ENCODE measurements at regions not wholly inside any gene's neighbourhood (a gene's known extent, or its start where the extent isn't known, plus 50 kb on each side); places are given as distances from the start of the nearest gene placed in this dataset.
A peak's percentile ranks its signal among the peaks of the same experiment; 100 is the strongest.

DNA sequence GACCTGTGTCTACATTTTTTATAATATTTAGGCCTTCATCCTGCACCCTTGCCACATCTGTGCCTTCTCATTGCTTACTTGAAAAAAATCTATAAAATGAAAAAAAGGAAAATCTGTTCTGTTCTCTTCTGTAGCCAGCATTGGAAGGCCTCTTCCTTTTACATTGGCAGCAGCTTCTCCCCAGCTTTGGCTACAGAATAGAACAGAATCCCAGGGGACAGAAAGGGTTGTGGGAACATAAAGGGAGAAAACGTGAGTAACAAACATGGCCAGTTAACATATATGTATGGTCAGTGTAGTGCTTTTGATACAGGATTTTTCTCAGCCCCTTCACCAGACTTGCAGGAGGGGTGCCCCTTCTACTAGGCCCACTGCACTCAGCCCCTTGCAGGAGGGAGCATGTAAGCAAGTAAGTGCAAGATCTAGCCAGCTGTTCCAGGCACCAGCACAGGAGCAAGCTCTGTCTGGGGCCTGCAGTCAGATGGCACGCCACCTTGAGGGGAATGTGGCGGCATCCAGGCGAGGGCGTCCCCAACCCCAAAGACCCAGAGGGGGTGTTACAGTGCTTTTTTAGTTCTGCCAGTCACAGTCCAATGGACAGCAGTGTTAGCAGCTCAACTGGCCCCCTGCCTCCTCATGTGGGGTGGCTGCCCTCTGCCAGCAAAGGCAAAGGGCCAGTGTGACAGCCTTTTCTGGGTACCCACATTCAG, 330.5 kb upstream of the ZNF462 start:
- Histone ChIP-seq H2BK5ac (ENCODE audit: low read depth, low read length) (no peak overlapping the region), H3K18ac (ENCODE audit: extremely low read depth, low read length) (no peak overlapping the region), H3K79me1 (ENCODE audit: low read depth, low read length) (no peaks in the 10 kb centered on the region), H2BK120ac (replicated peaks; ENCODE audit: low read depth, low read length) (no peak overlapping the region), H3K4me3 (ENCODE audit: extremely low read depth in 1 of 4, insufficient read depth in 2 of 4, low read depth in 3 of 4, low read length in 4 of 4) (no peak overlapping the region), H3K79me2 (ENCODE audit: control insufficient read depth in 1 of 2, insufficient read depth in 2 of 2, low read length in 2 of 2) (no peaks in the 10 kb centered on the region), H2BK15ac (ENCODE audit: low read length) (no peak overlapping the region), H4K8ac (ENCODE audit: extremely low read depth, insufficient read depth, low read length) (no peak overlapping the region), H3K9me3 (ENCODE audit: insufficient read depth in 2 of 2, low read depth in 1 of 2, low read length in 1 of 2) (no peaks in the 10 kb centered on the region), H3K4ac (replicated peaks; ENCODE audit: insufficient read length, low read depth, low read length) (no peak overlapping the region), H2BK12ac (ENCODE audit: low read depth, low read length) (no peak overlapping the region), H4K20me1 (replicated peaks in 1 of 2; ENCODE audit: control insufficient read depth in 1 of 2, insufficient read depth in 2 of 2, low read length in 2 of 2) (no peaks in the 10 kb centered on the region), H4K91ac (replicated peaks; ENCODE audit: insufficient read length, low read length) (no peak overlapping the region), H3K4me1 (replicated peaks in 1 of 4; ENCODE audit: control insufficient read depth in 3 of 4, insufficient read depth in 4 of 4, low read length in 3 of 4) (no peaks in the 10 kb centered on the region), H3K9ac (replicated peaks in 1 of 4; ENCODE audit: extremely low read depth in 1 of 4, low read depth in 3 of 4, low read length in 3 of 4) (no peak overlapping the region), H3K23me2 (ENCODE audit: low read depth, low read length) (no peaks in the 10 kb centered on the region), H2AK5ac (ENCODE audit: low read depth, low read length) (no peak overlapping the region), H3K4me2 (ENCODE audit: insufficient read depth in 1 of 2, low read depth in 2 of 2, low read length in 2 of 2) (no peak overlapping the region), H2AFZ (ENCODE audit: low read length) (no peak overlapping the region), H2BK20ac (ENCODE audit: low read length) (no peak overlapping the region), H3K23ac (ENCODE audit: insufficient read length) (no peak overlapping the region), H3K56ac (replicated peaks; ENCODE audit: insufficient read length, low read depth, low read length) (no peak overlapping the region), H3K27me3 (replicated peaks in 1 of 4; ENCODE audit: control insufficient read depth in 3 of 4, extremely low read depth in 1 of 4, insufficient read depth in 3 of 4, low read length in 3 of 4) (no peaks in the 10 kb centered on the region), H3K14ac (ENCODE audit: insufficient read length) (no peak overlapping the region), H3K27ac (ENCODE audit: low read depth, low read length) (no peak overlapping the region), H3K36me3 (ENCODE audit: control insufficient read depth in 2 of 4, insufficient read depth in 4 of 4, low read length in 3 of 4) (no peaks in the 10 kb centered on the region), H4K5ac (ENCODE audit: insufficient read length, low read depth, low read length) (no peak overlapping the region)
- no peak for DNase-seq (ENCODE audit: low read depth in 1 of 2, low spot score in 2 of 2)
- ChIA-PET POLR2A (ENCODE audit: partially characterized antibody) (no interaction called here), CTCF (ENCODE audit: partially characterized antibody) (interaction anchor here (1.4 kb wide), 1 partner anchor 247 kb away, joined by 4 read pairs; no protein-coding TSS in a partner anchor)
- WGBS, 2 experiments (ENCODE audit: extremely low coverage in 1 of 2, insufficient coverage in 1 of 2, insufficient read length in 1 of 2, insufficient replicate concordance in 2 of 2, low coverage in 1 of 2, low lambda C conversion rate in 2 of 2, missing lambda C conversion rate in 1 of 2) = 86% methylated on average over 5 of the region's 5 CpGs; no CpG with 5 or more reads in 1 of the 2 experiments
- TF ChIP-seq RNF2 (IDR thresholded peaks at IDR 0.05; ENCODE audit: borderline replicate concordance, low read depth, low read length, missing control alignments, poor library complexity, severe bottlenecking) = no peak
- no peak for TF ChIP-seq BRCA1 (IDR thresholded peaks at IDR 0.05; ENCODE audit: low read depth, low read length)
- TF ChIP-seq RAD21 (IDR thresholded peaks at IDR 0.05 in 1 of 2, conservative IDR thresholded peaks at IDR 0.05 in 1 of 2; ENCODE audit: low read depth in 2 of 2, low read length in 2 of 2) = peak in 1 of 2 experiments; percentile 46; a peak in 1 of 4 replicates
- TF ChIP-seq, protein P1, sequence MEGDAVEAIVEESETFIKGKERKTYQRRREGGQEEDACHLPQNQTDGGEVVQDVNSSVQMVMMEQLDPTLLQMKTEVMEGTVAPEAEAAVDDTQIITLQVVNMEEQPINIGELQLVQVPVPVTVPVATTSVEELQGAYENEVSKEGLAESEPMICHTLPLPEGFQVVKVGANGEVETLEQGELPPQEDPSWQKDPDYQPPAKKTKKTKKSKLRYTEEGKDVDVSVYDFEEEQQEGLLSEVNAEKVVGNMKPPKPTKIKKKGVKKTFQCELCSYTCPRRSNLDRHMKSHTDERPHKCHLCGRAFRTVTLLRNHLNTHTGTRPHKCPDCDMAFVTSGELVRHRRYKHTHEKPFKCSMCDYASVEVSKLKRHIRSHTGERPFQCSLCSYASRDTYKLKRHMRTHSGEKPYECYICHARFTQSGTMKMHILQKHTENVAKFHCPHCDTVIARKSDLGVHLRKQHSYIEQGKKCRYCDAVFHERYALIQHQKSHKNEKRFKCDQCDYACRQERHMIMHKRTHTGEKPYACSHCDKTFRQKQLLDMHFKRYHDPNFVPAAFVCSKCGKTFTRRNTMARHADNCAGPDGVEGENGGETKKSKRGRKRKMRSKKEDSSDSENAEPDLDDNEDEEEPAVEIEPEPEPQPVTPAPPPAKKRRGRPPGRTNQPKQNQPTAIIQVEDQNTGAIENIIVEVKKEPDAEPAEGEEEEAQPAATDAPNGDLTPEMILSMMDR (IDR thresholded peaks at IDR 0.05; ENCODE audit: control extremely low read depth in 1 of 3, insufficient read depth in 1 of 3, low read depth in 1 of 3, low read length in 3 of 3) = peak in 1 of 3 experiments; percentile 22; a peak in 1 of 4 replicates
- FAIRE-seq = no peak

Data from H1 (cell line).